ENCODE measurements at regions not wholly inside any gene's neighbourhood (a gene's known extent, or its start where the extent isn't known, plus 50 kb on each side); places are given as distances from the start of the nearest gene placed in this dataset.

DNA sequence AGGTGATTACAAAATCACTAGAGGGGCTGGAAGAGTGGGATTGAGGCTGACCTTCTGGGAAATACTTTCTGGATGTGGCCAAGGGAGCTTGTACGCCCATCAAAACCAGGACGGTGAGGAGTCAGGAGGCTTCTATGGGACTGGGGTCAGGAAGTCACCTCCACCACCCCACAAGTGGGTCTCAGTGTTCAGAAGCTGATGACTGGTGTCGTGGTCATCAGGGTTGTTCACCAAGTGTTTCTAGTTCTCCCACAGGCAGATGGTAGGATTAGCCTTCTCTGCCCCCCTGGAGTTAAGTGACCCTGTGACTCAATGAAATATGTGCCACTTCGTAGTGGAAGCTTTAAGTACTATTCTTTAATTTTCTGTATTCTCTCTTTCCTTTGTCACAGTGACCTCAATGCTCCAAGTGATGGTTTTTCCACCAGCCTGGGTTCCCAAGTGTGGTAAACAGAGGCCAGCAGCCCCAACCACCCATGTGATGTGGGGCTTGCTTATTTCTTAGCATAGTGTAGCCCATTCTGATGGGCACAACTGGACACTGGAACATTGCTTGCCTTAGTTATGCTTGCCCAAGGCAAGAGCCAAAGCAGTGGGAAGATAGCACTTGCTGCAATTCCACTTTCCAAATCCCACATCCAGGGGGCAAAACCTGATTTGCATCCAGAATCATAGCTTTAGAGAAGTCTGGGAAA is 258.8 kb downstream of the CYP26B1 start:
- H3K27ac ChIP-seq = no peak overlapping the region
- TF ChIP-seq, protein P1, sequence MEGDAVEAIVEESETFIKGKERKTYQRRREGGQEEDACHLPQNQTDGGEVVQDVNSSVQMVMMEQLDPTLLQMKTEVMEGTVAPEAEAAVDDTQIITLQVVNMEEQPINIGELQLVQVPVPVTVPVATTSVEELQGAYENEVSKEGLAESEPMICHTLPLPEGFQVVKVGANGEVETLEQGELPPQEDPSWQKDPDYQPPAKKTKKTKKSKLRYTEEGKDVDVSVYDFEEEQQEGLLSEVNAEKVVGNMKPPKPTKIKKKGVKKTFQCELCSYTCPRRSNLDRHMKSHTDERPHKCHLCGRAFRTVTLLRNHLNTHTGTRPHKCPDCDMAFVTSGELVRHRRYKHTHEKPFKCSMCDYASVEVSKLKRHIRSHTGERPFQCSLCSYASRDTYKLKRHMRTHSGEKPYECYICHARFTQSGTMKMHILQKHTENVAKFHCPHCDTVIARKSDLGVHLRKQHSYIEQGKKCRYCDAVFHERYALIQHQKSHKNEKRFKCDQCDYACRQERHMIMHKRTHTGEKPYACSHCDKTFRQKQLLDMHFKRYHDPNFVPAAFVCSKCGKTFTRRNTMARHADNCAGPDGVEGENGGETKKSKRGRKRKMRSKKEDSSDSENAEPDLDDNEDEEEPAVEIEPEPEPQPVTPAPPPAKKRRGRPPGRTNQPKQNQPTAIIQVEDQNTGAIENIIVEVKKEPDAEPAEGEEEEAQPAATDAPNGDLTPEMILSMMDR (IDR thresholded peaks at IDR 0.05) = no peak
- TF ChIP-seq ZFX (IDR thresholded peaks at IDR 0.05; ENCODE audit: borderline replicate concordance) = no peak

DNA sequence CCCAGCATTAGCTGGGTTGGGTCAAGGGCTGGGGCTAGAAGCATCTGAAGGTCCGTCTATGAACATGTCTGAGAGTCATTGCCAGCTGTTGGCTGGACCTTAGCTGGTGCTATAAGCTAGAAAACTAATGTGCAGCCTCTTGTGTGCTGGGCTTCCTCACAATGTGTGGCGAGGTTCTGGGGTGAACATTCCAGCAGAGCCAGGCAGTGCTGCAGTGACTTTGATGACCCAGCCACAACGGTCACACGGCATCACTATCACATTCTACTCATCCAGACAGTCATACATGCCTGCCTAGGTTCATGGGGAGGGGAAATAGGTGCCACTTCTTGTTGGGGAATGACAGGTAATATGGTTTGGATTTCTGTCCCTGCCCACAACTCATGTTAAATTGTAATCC is 260.5 kb downstream of the CYP26B1 start:
- TF ChIP-seq ZFX (IDR thresholded peaks at IDR 0.05; ENCODE audit: borderline replicate concordance) = no peak
- TF ChIP-seq, protein P1 (IDR thresholded peaks at IDR 0.05) = no peak
- H3K27ac ChIP-seq = no peak overlapping the region

DNA sequence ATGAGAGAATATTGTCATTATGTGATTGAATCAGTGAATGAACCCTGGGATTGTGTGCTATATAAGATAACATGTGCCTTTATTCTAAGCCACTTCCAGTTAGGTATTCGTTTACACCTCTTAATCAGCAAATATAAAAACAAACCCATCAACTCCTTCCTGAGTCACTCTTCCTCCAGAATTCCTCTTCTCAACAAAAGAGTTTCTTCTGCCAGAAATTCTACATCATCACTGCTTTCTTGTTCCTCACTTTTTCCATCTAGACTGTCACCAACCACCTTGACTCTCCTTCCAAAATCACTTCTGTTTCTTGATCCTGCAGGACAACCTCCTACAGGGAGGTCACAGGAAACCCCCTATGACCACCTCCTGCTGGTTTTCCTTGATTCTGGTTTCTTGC is 261.4 kb downstream of the CYP26B1 start:
- no peak overlapping the region for H3K27ac ChIP-seq
- no peak for TF ChIP-seq ZFX (IDR thresholded peaks at IDR 0.05; ENCODE audit: borderline replicate concordance)
- TF ChIP-seq, protein P1 (IDR thresholded peaks at IDR 0.05) = no peak

DNA sequence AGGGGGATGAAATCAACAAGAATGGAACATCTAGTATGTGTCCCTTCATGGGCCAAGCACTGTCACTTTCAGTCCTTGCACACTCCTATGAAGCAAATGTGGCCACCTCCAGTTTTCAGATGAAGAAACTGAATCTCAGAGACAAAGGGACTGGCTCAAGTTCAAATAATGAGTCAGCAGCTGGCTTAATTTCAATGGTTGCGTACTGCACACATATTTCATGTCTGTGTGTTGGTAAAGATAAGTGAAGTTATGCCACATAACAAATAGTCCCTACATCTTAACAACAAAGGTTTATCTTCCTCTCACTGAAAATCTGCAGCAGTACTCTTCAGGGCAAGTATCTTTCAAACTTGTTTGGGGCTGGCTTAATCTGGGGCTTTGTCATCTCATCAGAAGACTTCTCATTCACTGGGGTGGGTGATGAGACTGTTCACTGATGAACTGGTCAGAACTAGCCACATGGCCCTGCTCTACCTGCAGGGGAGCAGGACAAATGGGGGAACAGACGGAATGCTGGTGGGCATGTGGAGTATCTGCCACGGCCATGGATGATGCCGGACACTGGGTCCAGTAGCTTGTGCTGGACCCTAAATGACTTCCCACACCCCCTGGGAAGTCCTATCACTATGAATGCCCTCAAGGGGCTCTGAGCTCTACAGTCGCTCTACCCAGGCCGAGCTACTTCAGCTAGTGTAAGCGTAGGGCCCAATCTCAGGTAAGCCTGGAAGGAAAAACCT is 263.2 kb downstream of the CYP26B1 start:
- H3K27ac ChIP-seq = no peak overlapping the region
- TF ChIP-seq, protein P1 (IDR thresholded peaks at IDR 0.05) = no peak
- TF ChIP-seq ZFX (IDR thresholded peaks at IDR 0.05; ENCODE audit: borderline replicate concordance) = no peak

DNA sequence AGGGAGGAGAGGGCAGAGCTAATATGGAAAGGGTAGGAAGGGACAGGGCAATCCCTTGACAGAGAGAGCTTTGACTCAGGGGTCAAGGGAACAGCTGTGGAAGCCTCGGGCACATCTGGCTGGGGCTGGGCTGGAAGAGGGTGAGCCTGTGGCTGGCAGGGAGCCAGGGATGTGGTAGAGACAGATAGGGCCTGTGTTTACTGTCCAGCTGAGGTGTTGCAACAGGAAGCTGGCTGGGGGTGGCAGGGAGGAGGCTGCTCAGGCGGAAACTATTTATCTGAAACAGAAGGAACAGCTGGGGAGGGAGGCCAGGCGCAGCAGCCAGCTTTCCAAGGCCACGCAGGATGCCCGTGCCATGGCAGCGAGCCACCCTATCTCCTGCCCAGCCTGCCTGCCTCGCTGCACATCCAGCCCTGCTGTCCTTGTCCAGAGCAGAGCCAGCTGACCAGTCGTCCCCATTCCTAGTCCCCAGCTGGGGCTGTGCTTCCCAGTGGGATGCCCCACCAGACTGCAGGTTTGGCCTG is 264.7 kb downstream of the CYP26B1 start:
- no peak overlapping the region for H3K27ac ChIP-seq
- TF ChIP-seq, protein P1 (IDR thresholded peaks at IDR 0.05) = no peak

DNA sequence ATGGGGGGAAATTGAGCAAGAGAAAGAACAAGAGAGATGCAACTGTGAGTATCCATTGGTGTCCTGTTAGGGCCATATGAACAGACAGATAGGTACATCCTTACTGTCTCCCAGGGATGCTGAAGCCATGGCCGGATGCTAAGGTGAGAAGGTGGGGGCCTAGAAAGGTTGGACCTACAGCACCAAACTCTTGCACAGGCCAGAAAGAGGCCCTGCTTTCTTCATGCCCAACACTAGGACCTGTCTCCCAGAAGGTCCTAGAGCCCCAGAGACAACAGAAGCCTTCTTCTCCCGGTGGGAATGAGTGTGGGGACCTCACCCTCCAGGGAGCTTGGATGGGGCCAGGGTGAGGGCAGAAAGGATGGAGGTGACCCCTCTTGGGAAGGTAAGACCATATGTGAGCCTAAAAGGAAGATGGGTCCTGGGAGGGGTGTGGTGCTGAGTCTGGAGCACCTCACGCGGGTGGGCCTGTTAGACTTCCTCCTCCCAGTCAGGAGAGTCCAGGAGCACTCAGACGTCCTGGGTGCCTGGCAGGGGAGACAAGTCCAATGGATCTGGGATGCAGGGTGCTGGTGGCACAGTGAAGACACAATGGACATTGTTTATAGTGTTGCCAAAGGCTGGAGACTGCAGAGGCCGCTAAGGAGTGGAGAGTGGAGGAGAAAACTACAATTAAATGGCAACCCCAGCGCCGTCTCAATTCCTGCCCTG is 265.3 kb downstream of the CYP26B1 start:
- H3K27ac ChIP-seq = no peak overlapping the region
- TF ChIP-seq, protein P1 (IDR thresholded peaks at IDR 0.05) = no peak
- no peak for TF ChIP-seq ZFX (IDR thresholded peaks at IDR 0.05; ENCODE audit: borderline replicate concordance)
